HG03064 (cell line): ENCODE measurements at regions not wholly inside any gene's neighbourhood (a gene's known extent, or its start where the extent isn't known, plus 50 kb on each side); places are given as distances from the start of the nearest gene placed in this dataset.
A peak's percentile ranks its signal among the peaks of the same experiment; 100 is the strongest.

ENCODE experiments used
- ATAC-seq: cut with Tn5 transposase; IDR thresholded peaks from one replicate; pipeline ENCODE4 v1.9.1; 2021; ENCODE audit warnings: low read depth; ENCODE audit not compliant: unreplicated experiment

DNA sequence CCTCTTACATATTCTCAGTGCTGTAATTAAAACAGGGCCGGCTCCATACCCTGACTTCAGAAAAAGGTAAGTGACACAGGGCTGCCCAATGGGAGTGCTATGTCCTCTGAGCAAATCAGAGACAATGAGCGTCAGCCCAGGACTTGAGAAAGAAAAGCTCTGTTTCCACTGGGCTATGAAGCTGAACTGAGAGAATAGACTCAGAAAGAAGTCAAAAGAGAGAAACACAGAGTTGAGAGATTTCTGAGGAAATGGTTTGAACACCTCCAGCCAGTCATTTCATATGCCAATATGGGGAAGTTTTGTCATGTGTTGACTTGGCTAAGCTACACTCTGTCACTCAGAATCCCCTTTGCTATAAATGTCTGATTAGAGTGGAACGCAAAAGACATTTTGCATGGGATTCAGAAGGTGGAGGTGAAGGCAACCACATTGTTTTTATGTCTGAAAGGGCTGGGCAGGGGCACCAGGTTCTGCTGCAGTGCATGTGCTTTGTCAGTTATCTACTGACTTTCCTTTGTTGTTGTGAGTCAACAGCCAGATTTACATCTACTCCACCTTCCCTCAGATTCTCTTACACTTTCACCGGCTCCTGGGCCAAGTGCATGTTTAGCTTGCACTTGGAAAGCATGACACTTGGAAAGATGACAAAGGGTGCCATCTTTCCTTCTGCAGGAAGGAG, 313.3 kb downstream of the DUSP6 start:
- ATAC-seq = no peak

DNA sequence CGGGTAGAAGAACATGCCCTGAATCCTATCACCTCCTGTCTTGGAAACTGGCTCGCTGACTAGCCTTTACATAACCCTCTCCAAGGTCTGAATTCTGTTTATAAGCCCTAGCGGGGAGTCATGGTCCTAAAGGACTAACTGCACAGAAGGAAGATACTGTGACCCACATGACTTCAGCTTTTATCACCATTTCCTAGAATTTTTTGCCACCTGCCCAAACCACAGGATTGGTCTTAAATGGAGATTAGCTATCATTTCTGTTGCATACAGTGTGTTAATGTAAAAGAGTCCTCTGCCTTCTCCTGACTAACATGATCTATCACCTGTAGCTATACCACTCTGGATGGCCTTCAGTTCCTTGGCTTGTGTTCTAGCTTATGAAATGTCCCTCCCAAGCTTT, 319.2 kb downstream of the DUSP6 start:
- ATAC-seq = no peak

DNA sequence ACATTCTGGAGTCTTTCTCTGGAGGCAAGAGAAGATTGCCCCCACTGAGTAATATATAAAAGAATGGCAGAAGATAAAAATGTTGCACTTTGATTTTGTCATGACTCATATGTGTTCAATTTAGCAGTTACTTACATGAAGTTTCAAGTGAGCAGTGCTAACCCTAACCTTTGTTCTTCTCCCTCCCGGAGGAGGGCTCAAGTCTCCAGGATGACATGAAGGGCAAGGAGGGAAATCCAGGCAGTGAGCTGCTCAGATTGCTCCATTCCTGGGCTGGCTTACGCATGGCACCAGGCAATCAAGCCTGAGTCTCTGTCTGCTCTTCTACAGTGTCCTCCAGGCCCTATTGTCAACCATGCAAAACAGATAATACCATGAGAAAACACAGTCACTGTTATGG, 322.3 kb downstream of the DUSP6 start:
- no peak for ATAC-seq

DNA sequence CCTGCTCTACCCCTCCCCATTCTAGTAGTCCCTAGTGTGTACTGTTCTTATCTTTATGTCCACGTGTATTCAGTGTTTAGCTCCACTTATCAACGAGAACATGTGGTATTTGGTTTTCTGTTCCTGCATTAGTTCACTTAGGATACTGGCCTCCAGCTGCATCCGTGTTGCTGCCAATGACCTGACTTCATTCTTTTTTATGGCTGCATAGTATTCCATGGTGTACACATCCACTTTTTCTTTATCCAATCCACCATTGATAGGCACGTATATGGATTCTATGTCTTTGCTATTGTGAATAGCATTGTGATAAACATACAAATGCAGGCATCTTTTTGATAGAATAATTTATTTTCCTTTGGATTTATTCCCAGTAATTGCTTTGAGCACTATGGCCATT, 327.7 kb downstream of the DUSP6 start:
- ATAC-seq = no peak

DNA sequence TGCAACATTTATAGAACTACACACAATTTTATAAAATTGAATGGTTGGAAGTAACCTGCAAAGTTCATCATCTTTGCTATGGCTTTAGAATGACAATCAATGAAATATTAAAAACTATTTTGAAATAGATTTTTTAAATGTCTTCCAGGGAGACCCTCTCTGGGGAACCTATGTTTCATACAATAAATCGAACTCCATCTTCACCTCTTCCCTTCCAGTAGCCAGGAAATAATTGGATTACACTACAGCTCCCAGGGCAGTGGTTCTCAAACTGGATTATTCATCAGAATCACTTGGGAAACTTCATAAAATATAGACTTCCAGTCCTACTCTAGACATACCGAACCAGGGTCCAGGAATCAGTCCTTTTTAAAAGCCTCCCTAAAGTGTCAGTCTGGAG, 328.4 kb downstream of the DUSP6 start:
- ATAC-seq = no peak

DNA sequence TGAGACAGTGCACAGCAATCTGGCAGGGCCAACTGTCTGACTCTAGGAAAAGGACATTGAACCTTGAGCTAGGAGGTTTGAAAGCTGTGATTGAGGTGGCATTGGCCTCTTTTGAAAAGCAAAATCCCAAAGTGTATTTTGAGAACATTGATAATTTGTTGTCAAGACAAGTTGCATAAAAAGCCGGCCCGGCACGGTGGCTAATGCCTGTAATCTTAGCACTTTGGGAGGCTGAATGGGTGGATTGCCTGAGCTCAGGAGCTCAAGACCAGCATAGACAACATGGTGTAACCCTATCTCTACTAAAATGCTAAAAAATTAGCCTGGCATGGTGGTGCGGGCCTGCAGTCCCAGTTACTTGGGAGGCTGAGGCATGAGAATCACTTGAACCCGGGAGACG, 331.6 kb downstream of the DUSP6 start:
- no peak for ATAC-seq

DNA sequence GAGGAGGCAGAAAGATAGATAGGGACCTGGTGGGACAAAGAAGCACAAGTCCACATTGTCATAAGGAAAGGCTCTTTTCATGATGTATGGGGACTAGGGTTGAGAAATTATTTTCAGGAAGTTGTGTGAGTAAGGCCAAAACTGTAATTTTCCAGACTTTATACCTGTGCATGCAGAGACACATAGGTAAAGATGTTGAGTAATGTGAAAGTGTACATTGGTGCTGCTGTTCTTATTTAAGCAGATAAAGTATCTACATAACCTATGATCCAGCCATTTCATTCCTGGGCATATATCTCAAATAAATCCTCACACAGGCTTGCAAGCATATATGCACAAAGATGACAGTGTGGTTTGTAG, 332.2 kb downstream of the DUSP6 start:
- no peak for ATAC-seq

DNA sequence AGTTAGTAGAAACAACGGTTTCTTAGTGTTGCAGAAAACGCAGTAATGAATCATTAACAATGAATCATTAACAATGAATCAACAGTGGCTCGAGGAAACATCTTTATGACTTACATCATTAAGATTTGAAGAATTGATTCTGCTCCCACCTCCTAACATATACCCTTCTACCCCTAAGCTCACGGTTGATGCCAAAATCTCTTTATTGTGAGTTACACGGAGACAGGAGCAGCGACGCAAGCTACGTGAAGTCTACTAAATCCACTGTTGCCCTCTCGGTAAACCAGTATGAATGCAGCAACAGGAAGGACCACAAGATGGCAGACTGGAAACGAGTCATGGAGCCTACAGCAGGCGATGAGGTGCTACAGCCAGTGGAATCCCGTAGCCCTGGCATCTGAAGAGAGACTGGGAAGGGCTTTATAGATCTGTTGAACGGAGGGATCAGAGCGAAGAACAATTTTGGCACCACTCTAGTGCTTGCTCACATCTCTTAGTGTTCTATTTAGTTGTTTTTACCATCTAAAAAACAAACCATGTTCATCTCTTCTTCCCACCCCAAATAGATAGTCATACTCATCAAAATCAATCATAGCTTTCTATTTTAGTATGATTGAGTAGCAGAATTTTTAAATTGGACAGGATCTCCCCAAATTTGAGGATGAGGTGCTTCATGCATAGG, 332.7 kb downstream of the DUSP6 start:
- ATAC-seq = peak; percentile 89

DNA sequence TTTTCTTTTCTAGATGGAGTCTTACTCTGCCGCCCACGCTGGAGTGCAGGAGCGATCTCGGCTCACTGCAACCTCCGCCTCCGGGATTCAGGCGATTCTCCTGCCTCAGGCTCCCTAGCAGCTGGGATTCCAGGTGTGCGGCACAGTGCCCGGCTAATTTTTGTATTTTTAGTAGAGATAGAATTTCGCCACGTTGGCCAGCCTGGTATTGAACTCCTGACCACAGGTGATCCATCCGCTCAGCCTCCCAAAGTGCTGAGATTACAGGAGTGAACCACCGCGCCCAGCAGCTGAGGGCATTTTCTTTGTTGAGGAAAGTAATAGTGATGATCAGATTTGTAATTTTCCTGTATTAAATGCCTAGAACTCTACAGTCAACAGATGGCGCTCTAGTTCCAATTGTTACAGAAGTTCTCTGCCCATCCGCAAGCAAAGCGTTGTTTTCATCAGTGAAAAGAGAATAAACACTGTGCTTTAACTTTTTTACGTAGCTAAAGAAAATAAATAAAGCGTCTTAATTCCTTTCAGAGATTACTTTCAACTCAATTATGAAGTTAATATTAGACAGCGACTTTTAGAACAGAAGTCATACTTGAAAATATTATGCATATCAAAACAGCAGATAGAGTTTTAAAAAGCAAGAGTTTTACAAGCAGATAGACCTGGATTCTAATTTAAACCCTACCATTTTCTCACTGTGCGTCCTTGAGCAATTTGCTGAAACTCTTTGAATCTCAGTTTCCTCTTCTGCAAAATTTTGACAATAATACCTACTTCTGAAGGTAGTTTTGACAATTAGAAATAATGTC, 335.1 kb downstream of the DUSP6 start:
- no peak for ATAC-seq

DNA sequence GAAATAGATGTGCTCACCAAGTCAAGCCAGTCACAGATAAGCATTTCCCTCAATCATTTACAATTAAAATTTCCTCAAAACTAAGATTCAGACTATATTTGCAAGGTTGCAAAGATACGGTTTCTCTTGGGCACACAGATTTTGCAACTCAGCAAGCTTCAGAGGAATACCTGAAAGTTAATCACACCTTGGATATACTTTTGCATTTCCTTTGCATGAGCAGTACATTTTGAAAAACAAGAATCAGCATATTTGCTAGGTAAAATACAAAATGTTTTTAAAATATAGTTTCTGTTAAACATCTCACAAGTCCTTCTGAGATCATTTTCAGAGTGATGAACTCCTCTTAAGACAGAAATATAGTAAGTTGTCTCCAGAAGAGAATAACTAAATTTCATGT, 336.9 kb downstream of the DUSP6 start:
- ATAC-seq = no peak

DNA sequence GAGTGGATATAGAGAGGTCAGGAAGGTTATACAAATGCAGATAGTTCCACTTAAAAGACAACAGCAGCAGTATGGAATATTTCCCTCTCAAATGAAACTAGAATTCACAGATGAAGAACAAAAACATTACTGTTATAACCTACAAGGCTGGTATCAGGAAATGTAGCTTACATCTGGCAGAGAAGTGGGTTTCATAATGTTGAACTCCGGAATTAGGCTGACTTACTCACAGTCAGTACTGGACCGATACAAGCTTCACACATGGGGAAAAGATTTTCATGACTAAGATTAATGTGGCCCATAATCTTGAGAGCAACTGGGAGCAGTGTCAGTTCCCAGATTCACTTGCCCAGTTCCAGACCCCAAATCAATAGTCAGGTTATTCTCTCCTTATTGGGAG, 353.9 kb downstream of the DUSP6 start:
- ATAC-seq = no peak

DNA sequence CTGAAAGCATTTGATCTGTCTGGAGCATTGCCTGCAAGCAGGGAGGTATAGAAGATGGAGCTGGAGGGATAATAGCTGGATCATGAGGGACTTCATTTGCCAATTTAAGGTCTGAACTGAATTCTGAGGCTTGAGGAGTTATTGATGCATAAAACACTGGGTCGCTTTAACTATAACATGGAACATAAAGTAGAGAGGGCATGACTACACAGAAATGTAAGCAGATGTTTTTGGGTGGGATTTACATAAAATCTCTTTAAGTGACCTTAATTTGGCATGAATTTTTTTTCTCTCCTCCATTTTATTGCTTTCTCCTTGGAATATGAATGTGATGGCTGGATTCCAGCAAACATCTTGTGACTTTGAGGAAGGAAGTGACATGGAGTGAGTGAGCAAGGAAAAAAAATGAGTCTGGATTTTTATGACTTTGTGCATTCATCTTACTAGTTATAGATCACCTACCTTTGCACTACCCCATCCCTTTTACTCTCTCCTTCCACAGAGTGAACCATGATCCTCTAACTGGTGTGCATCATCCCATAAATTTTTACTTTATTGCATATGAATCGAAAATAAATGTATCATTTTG, 356.0 kb downstream of the DUSP6 start:
- ATAC-seq = no peak

DNA sequence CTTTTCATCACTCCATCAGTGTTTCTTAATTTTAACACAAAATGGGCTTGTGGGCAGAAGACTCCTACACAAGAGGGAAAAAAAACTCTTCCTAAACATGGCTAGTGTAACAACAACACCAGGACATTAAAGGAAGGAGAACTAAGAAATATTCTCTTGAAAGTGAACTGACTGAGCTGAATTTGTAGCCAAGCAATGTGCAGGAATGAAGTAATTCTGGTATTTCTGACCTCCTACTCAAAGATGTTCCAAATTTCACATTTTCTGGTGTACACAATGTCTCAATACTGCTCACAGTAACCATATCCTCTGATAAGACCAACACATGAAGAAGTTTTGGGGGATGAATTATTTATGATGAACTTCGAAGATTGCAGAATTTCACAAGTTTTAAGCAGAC, 357.3 kb downstream of the DUSP6 start:
- ATAC-seq = no peak

DNA sequence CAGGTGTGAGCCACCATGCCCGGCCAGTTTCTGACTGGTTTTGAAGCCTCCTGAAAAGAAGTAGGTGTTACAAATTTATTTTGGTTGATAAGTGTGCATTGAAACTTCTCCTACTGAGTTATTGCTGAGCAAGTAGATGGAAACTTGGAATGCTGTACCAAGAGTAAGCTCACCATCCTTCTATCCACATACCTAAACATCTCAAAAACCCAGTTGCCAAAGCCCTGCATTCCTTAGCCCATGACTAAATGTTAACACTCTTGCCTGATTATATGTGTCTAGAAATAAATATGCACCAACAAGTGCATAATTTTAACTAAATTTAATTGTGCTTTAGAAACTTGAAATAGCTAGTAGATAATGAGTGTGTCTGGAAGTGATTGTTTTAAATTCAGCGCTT, 357.8 kb downstream of the DUSP6 start:
- ATAC-seq = no peak

DNA sequence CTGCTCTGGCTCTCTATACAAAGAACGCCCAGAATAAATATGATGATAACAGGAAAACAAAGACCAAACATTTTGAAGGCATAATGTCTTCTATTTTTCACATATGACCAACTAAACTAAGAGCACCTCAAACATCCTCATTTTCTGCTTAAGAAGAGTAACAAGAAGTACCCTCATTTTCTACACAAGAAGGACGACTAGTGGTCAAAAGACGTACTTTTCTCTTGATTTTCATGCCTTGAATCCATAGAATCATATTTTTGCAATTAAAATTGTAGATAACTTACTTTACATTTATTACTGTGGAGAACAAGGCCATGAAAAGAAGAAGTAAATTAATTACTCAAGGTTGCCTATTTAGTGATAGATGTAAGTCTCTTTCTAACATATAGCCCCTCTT, 358.6 kb downstream of the DUSP6 start:
- no peak for ATAC-seq

DNA sequence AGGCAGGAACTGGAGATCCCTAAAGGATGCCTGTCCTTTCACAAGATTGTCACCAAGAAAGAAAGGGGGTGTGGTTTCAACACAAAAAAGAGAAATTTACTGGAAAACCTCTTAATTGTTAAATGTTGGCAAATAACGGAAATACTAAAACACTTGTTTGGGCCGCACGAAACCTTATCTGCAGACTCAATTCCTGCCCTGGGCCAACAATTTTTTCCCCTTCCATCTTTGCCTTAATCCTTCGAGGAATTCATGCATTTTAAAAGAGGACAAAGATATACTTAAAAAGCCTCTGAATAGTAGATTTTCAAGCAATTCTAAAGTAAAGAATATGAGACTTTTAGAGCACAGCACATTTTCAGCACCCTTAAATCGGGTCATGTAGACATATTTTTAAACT, 366.2 kb downstream of the DUSP6 start:
- no peak for ATAC-seq

DNA sequence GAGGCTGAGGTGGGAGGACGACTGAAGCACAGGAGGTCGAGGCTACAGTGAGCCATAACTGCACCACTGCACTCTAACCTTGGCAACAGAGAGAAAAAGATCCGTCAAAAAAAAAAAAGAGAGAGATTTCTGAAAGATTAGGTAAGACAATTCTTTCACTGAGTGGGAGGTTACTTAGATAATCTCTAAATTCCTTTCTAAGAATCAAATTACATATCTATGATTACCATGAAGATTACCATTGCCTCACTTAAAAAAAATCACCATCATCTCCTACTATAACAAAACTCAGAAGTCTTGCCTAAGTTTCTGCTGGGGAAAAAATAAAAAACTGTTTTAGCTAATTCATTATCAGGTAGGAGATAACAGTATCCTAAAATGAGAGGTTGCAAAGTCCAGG, 366.7 kb downstream of the DUSP6 start:
- no peak for ATAC-seq

DNA sequence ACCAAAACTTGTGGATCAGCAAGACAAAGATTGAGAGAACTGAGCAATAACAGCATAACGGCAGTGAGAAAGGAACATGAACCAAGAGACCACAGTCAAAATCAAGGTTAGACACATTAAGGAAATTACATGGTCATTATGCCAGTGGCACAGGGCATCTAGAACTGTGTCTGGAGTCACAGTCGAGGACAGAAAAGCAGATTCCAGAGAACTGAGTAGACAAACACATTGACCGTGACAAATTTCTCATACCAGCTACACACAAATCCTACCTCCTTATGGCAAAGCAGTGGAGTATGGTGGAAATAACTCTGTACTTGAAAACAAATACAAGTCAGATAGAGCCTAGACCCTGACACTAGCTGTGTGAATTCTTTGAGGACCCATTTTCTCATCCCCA, 367.3 kb downstream of the DUSP6 start:
- no peak for ATAC-seq

DNA sequence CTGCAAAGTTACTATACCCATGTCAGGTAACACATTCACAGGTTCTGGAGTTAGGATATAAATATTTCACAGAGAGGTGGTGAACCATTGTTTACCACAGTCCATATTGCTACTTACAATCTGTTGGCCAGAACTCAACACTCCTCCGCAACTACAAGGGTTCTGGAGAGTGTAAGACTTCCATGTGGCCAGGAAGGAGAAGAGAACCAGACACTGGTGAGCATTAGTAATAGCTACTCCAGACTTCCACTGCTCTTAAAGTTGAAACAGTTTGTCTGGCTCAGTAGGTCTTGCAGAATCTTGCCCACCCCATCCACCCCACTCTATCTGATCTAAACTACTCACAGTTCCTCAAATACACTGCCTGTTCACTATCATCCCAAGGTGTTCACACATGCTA, 369.6 kb downstream of the DUSP6 start:
- ATAC-seq = no peak

DNA sequence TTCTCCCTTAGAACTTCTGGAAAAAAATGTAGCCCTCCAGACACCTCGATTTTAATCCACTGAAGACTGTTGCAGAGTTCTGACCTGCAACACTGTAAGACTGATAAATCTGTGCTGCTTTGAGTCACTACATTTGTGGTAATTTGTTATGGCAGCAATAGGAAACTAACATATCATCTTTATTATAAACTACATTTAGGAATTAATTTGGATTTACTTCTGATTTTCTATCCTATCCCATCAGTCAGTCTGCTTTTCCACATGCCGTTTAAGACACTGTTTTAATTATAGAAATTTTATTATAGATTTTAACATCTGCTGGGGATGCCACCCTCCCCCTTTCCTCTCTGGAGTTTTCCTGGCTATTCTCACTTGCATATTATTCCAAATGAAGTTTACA, 375.2 kb downstream of the DUSP6 start:
- no peak for ATAC-seq

DNA sequence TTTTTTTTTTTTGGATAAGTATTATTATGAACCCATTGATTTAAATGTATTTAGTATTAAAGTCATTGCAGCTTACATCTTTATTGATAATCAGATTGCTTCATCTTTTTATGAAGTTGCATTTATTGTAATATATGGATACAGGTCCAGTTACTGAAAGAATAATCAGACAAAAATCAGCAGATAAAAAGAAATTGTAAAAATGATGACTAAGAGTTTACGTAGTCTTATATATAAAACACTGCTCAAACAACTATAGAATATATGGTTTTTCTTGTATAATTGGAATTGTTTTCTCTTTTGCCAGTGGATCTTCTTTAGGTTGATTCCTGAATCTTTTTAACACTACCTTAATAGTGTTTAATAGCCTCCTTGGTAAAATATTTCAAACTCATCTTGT, 378.3 kb downstream of the DUSP6 start:
- no peak for ATAC-seq

DNA sequence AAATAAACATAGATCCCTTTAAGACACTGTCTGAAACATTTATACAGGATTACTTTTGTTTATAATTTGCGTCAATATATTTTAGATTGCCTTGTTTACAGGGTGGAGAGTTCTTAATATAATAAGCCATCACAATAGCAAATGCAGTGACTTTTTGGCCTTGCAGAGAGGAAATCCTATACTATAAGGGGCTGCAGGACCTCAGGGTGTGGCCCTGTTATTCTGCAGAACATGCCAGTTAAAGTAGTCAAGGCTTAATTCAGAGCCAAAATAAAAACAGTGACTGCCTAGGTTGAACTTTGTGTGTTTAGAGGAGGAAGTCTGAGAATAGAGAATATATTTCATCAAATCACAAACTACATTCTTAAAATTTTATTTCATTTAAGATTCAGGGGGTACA, 381.6 kb downstream of the DUSP6 start:
- no peak for ATAC-seq
